Kasumi-1 (cell line): ENCODE measurements at regions not wholly inside any gene's neighbourhood (a gene's known extent, or its start where the extent isn't known, plus 50 kb on each side); places are given as distances from the start of the nearest gene placed in this dataset.
"Not testable (repeated sequence)": the region's sequence is repeated elsewhere in the genome, so short reads cannot be mapped to it uniquely, and the experiment has no call there.

Experiments
- DNase-seq, 2 experiments: peaks; one replicate each; lab custom pipeline; 2025; lab: John Stamatoyannopoulos, UW

GRCh38 chr4:42284030-42284429, 113.3 kb upstream of the SHISA3 start:
- no peak for DNase-seq

GRCh38 chr4:42288876-42289275, 108.4 kb upstream of the SHISA3 start:
- not testable (repeated sequence) for DNase-seq

GRCh38 chr4:42292192-42292591, 105.1 kb upstream of the SHISA3 start:
- DNase-seq = not testable (repeated sequence)

- DNase-seq = no peak
Observed at GRCh38 chr4:42293967-42294813, 103.1 kb upstream of the SHISA3 start.

- no peak for DNase-seq
Observed at GRCh38 chr4:42296196-42296595, 101.1 kb upstream of the SHISA3 start.

GRCh38 chr4:42302348-42302747, 94.9 kb upstream of the SHISA3 start:
- peak; percentile 14 to 16 for DNase-seq

GRCh38 chr4:42306221-42307109, 90.8 kb upstream of the SHISA3 start:
- no peak for DNase-seq

- no peak for DNase-seq
Observed at GRCh38 chr4:42308247-42308646, 89.0 kb upstream of the SHISA3 start.

GRCh38 chr4:42309361-42310260, 87.7 kb upstream of the SHISA3 start:
- DNase-seq = no peak

GRCh38 chr4:42310358-42310757, 86.9 kb upstream of the SHISA3 start:
- DNase-seq = no peak

GRCh38 chr4:42310806-42311205, 86.5 kb upstream of the SHISA3 start:
- no peak for DNase-seq

- no peak for DNase-seq
Observed at GRCh38 chr4:42311591-42311990, 85.7 kb upstream of the SHISA3 start.

GRCh38 chr4:42313420-42313819, 83.9 kb upstream of the SHISA3 start:
- DNase-seq = not testable (repeated sequence)

GRCh38 chr4:42313872-42314271, 83.4 kb upstream of the SHISA3 start:
- no peak for DNase-seq

GRCh38 chr4:42315231-42315630, 82.1 kb upstream of the SHISA3 start:
- DNase-seq = no peak

GRCh38 chr4:42320822-42321388, 76.4 kb upstream of the SHISA3 start:
- DNase-seq = no peak

GRCh38 chr4:42326040-42326439, 71.2 kb upstream of the SHISA3 start:
- DNase-seq = no peak

- no peak for DNase-seq
Observed at GRCh38 chr4:42326524-42326923, 70.8 kb upstream of the SHISA3 start.

- no peak for DNase-seq
Observed at GRCh38 chr4:42327323-42327722, 70.0 kb upstream of the SHISA3 start.

GRCh38 chr4:42328978-42329377, 68.3 kb upstream of the SHISA3 start:
- DNase-seq = no peak

GRCh38 chr4:42329421-42329820, 67.9 kb upstream of the SHISA3 start:
- DNase-seq = no peak
